ENCODE measurements at regions not wholly inside any gene's neighbourhood (a gene's known extent, or its start where the extent isn't known, plus 50 kb on each side); places are given as distances from the start of the nearest gene placed in this dataset.

DNA sequence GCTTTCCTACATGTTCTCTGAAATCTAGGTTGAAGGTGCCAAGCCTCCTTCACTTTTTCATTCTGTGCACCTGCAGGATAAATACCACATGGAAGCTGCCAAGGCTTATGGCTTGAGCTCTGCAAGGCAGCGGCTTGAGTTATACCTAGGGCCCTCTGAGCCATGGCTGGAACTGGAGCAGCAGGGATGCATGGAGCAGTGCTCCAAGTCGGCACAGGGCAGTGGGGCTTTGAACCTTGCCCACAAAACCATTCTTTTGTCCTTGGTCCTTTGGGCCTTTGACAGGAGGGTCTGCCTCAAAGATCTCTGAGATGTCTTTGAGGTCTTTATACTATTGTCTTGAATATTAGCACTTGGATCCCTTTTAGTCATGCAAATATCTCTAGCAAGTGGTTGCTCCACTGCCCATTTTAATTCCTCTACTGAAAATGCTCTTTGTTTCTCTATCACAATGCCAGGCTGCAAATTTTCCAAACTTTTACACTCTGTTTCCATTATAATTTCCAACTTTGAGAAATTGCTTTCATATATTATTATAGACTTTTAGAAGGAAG, 536.2 kb upstream of the KLHL4 start:
- TF ChIP-seq, protein P1, sequence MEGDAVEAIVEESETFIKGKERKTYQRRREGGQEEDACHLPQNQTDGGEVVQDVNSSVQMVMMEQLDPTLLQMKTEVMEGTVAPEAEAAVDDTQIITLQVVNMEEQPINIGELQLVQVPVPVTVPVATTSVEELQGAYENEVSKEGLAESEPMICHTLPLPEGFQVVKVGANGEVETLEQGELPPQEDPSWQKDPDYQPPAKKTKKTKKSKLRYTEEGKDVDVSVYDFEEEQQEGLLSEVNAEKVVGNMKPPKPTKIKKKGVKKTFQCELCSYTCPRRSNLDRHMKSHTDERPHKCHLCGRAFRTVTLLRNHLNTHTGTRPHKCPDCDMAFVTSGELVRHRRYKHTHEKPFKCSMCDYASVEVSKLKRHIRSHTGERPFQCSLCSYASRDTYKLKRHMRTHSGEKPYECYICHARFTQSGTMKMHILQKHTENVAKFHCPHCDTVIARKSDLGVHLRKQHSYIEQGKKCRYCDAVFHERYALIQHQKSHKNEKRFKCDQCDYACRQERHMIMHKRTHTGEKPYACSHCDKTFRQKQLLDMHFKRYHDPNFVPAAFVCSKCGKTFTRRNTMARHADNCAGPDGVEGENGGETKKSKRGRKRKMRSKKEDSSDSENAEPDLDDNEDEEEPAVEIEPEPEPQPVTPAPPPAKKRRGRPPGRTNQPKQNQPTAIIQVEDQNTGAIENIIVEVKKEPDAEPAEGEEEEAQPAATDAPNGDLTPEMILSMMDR (IDR thresholded peaks at IDR 0.05; ENCODE audit: insufficient read depth, low read length, poor library complexity, severe bottlenecking): no peak
- TF ChIP-seq EZH2phosphoT487 (conservative IDR thresholded peaks at IDR 0.05; ENCODE audit: low read length): no peak
